Adrenal gland (tissue), 9 donors: ENCODE measurements at regions not wholly inside any gene's neighbourhood (a gene's known extent, or its start where the extent isn't known, plus 50 kb on each side); places are given as distances from the start of the nearest gene placed in this dataset.

Experiments used
- DNase-seq, 7 donors: peaks; one replicate each; pipeline ENCODE4 v3.0.0-alpha.2; 2019 to 2020
- H3K27ac ChIP-seq, 5 donors: fragments of 200-600 bp; sonication (generic) in 4 of 5; 1 replicate in 3 of 5; 2 replicates in 2 of 5; pipeline versions ENCODE4 v1.5.1 to v1.8.0; 2016 to 2020; ENCODE audit warnings: mild to moderate bottlenecking in 1 of 5
- H3K27me3 ChIP-seq: fragments of 200-600 bp; 2 replicates; pipeline ENCODE4 v1.8.0; 2021
- H3K36me3 ChIP-seq, 2 donors: fragments of 200-600 bp; replicated peaks in 1 of 2; 1 replicate in 1 of 2; 2 replicates in 1 of 2; pipeline versions ENCODE4 v1.5.1 to v1.8.0; 2018 to 2022
- H3K4me1 ChIP-seq, 2 donors: fragments of 200-600 bp; replicated peaks in 1 of 2; 1 replicate in 1 of 2; 2 replicates in 1 of 2; pipeline versions ENCODE4 v1.5.1 to v1.8.0; 2018 to 2021
- H3K4me3 ChIP-seq, 4 donors: fragments of 200-600 bp; sonication (generic) in 3 of 4; one replicate each; pipeline ENCODE4 v1.5.1; 2016 to 2018
- H3K9me3 ChIP-seq, 3 donors: fragments of 200-600 bp; sonication (generic) in 1 of 3; replicated peaks in 1 of 3; 1 replicate in 2 of 3; 2 replicates in 1 of 3; pipeline versions ENCODE4 v1.5.1 to v1.8.0; 2016 to 2021
- CTCF ChIP-seq, 6 experiments: fragments of 450-650 bp in 4 of 6; fragments of 200-600 bp in 2 of 6; sonication (generic) in 1 of 6; IDR thresholded peaks; 1 replicate in 5 of 6; 2 replicates in 1 of 6; pipeline versions ENCODE4 v1.5.1 to v1.8.0; 2016 to 2021; ENCODE audit warnings: antibody characterized with exemption in 6 of 6, mild to moderate bottlenecking in 2 of 6, moderate library complexity in 1 of 6
- POLR2A ChIP-seq, 2 donors: fragments of 450-650 bp; IDR thresholded peaks; one replicate each; pipeline ENCODE4 v1.6.1; 2017; ENCODE audit warnings: antibody characterized with exemption in 2 of 2, mild to moderate bottlenecking in 2 of 2, moderate library complexity in 1 of 2
- WGBS, 4 donors: extraction: QIAGEN DNeasy Blood & Tissue Kit in 2 of 4; methylation state at CpG; one replicate each; pipeline versions ENCODE4 v1.1.5 to v1.1.7; 2013 to 2017; 5-methylcytosine and 5-hydroxymethylcytosine counted together
- intact Hi-C, 2 donors: fragments of 100-400 bp; cut with DNase I; formaldehyde crosslinking; loops; one replicate each; pipeline versions ENCODE4 v1.14.1 to v1.15.0; 2022 to 2023
- donor health status: healthy with polysubstance abuse.
- donor health status: Bipolar disorder and iron deficiency.
- donor health status: DM: yes; HTN: yes; CAD: no.
- donor health status: DM: no; HTN: no; CAD: no.
- donor health status: DM: no; HTN: no; CAD: no.

GRCh38 chr16:5815570-5816237 lies 718.1 kb upstream of the EEF2KMT start:
- H3K36me3 ChIP-seq, result no peaks in the 10 kb centered on the region
- H3K27me3 ChIP-seq, result no peaks in the 10 kb centered on the region
- no peaks in the 10 kb centered on the region for H3K4me1 ChIP-seq
- no peak for DNase-seq
- no peak overlapping the region for H3K27ac ChIP-seq
- no peak overlapping the region for H3K4me3 ChIP-seq
- H3K9me3 ChIP-seq, result no peaks in the 10 kb centered on the region
- TF ChIP-seq POLR2A (IDR thresholded peaks at IDR 0.05) (no peak), CTCF (IDR thresholded peaks at IDR 0.05) (no peak)
- intact Hi-C loops, result no loop called here
- WGBS, 4 donors, result 54 to 68% (median 55%) methylated on average over 5 to 6 of the region's 6 CpGs

GRCh38 chr16:5801396-5801795 lies 703.8 kb upstream of the EEF2KMT start:
- intact Hi-C loops, result no loop called here
- no peak for DNase-seq

GRCh38 chr16:5793556-5793955 lies 696.0 kb upstream of the EEF2KMT start:
- intact Hi-C loops, result no loop called here
- no peaks in the 10 kb centered on the region for H3K27me3 ChIP-seq
- H3K4me3 ChIP-seq, result no peak overlapping the region
- TF ChIP-seq POLR2A (IDR thresholded peaks at IDR 0.05) (no peak), CTCF (IDR thresholded peaks at IDR 0.05) (no peak)
- no peaks in the 10 kb centered on the region for H3K4me1 ChIP-seq
- no peaks in the 10 kb centered on the region for H3K36me3 ChIP-seq
- 61 to 72% (median 68%) methylated on average over 3 to 5 of the region's 5 CpGs for WGBS, 4 donors
- H3K27ac ChIP-seq, result no peak overlapping the region
- no peak for DNase-seq
- no peaks in the 10 kb centered on the region for H3K9me3 ChIP-seq

More at GRCh38 chr16:5801396-5801795, 703.8 kb upstream of the EEF2KMT start:
- Histone ChIP-seq H3K4me1 (no peaks in the 10 kb centered on the region), H3K9me3 (no peaks in the 10 kb centered on the region), H3K36me3 (no peaks in the 10 kb centered on the region), H3K27me3 (no peaks in the 10 kb centered on the region), H3K27ac (no peak overlapping the region), H3K4me3 (no peak overlapping the region)
- TF ChIP-seq POLR2A (IDR thresholded peaks at IDR 0.05) (no peak), CTCF (IDR thresholded peaks at IDR 0.05) (no peak)
- 82 to 87% (median 86%) methylated on average over 8 of the region's 8 CpGs for WGBS, 4 donors

- Histone ChIP-seq H3K27ac (no peak overlapping the region), H3K27me3 (no peaks in the 10 kb centered on the region), H3K36me3 (no peaks in the 10 kb centered on the region), H3K9me3 (no peaks in the 10 kb centered on the region), H3K4me3 (no peak overlapping the region), H3K4me1 (no peaks in the 10 kb centered on the region)
- DNase-seq, result no peak
- intact Hi-C loops, result no loop called here
- no peak for TF ChIP-seq CTCF (IDR thresholded peaks at IDR 0.05)
- TF ChIP-seq POLR2A (IDR thresholded peaks at IDR 0.05), result no peak
- 66 to 77% (median 72%) methylated on average over 6 to 8 of the region's 8 CpGs for WGBS, 4 donors
Observed at GRCh38 chr16:5791011-5791657, 693.5 kb upstream of the EEF2KMT start.
